Sigmoid colon (tissue), 4 donors: ENCODE measurements at regions not wholly inside any gene's neighbourhood (a gene's known extent, or its start where the extent isn't known, plus 50 kb on each side); places are given as distances from the start of the nearest gene placed in this dataset.

Source experiments
- CTCF ChIP-seq, 4 experiments: fragments of 450-650 bp in 3 of 4; fragments of 200-600 bp in 1 of 4; IDR thresholded peaks; one replicate each; pipeline ENCODE4 v1.5.1; 2016 to 2019; ENCODE audit warnings: antibody characterized with exemption in 4 of 4, mild to moderate bottlenecking in 3 of 4, moderate library complexity in 2 of 4
- POLR2A ChIP-seq, 2 donors: fragments of 450-650 bp; IDR thresholded peaks; one replicate each; pipeline ENCODE4 v1.6.1; 2016; ENCODE audit warnings: antibody characterized with exemption in 2 of 2, mild to moderate bottlenecking in 2 of 2, moderate library complexity in 2 of 2
- POLR2AphosphoS5 ChIP-seq, 4 donors: sonication (generic); formaldehyde crosslinking; IDR thresholded peaks; one replicate each; pipeline ENCODE4 v1.6.1; 2017; ENCODE audit warnings: antibody characterized with exemption in 4 of 4

- TF ChIP-seq CTCF (IDR thresholded peaks at IDR 0.05) (no peak), POLR2A (IDR thresholded peaks at IDR 0.05) (no peak), POLR2AphosphoS5 (IDR thresholded peaks at IDR 0.05) (no peak)
These were observed 185.7 kb downstream of the KLF5 start for GRCh38 chr13:73244467-73244866.
